SU-DHL-6 (cell line): ENCODE measurements at regions not wholly inside any gene's neighbourhood (a gene's known extent, or its start where the extent isn't known, plus 50 kb on each side); places are given as distances from the start of the nearest gene placed in this dataset.
"Not testable (repeated sequence)": the region's sequence is repeated elsewhere in the genome, so short reads cannot be mapped to it uniquely, and the experiment has no call there.

Source experiments
- H2AFZ ChIP-seq: fragments of 200-600 bp; sonication (generic); 2 replicates; pipeline ENCODE4 v1.6.1; 2014; ENCODE audit warnings: low read depth, mild to moderate bottlenecking, moderate library complexity, mixed read lengths, antibody characterized with exemption, low read length; ENCODE audit not compliant: severe bottlenecking
- H3F3A ChIP-seq: fragments of 200-600 bp; shearing (Covaris generic); 2 replicates; pipeline ENCODE4 v1.6.0; 2016; ENCODE audit warnings: antibody characterized with exemption, mild to moderate bottlenecking; ENCODE audit not compliant: insufficient read depth
- H3K27ac ChIP-seq: fragments of 200-600 bp; sonication (generic); 2 replicates; pipeline ENCODE4 v1.5.1; 2016; ENCODE audit warnings: low read depth, mild to moderate bottlenecking, low read length, moderate library complexity, mixed read lengths
- H3K27me3 ChIP-seq: fragments of 200-600 bp; sonication (generic), shearing (Covaris generic); 2 replicates; pipeline ENCODE4 v1.6.0; 2014; ENCODE audit warnings: mild to moderate bottlenecking, low read length
- H3K36me3 ChIP-seq: fragments of 200-600 bp; sonication (generic); 2 replicates; pipeline ENCODE4 v1.6.1; 2014; ENCODE audit warnings: mild to moderate bottlenecking, low read length, mixed read lengths
- H3K4me2 ChIP-seq: fragments of 300-600, 200-600 bp; shearing (Covaris generic), sonication (generic); 2 replicates; pipeline ENCODE4 v1.6.0; 2014; ENCODE audit warnings: low read length, low read depth, mild to moderate bottlenecking; ENCODE audit not compliant: poor library complexity, severe bottlenecking
- H3K4me3 ChIP-seq: fragments of 200-600 bp; sonication (generic); 2 replicates; pipeline ENCODE4 v1.5.1; 2014; ENCODE audit warnings: antibody characterized with exemption, low read length, mild to moderate bottlenecking, mixed read lengths; ENCODE audit not compliant: insufficient read depth, poor library complexity, severe bottlenecking
- H3K79me2 ChIP-seq: fragments of 200-600 bp; sonication (generic); 2 replicates; pipeline ENCODE4 v1.6.1; 2014; ENCODE audit warnings: mild to moderate bottlenecking, low read length, moderate library complexity; ENCODE audit not compliant: insufficient read depth
- H3K9ac ChIP-seq: fragments of 200-600 bp; sonication (generic); 2 replicates; pipeline ENCODE4 v1.7.0; 2014; ENCODE audit warnings: mild to moderate bottlenecking, low read length
- H3K9me2 ChIP-seq: fragments of 200-600 bp; sonication (generic); replicated peaks from 2 replicates; pipeline ENCODE4 v1.6.1; 2014; ENCODE audit warnings: low read length; ENCODE audit not compliant: insufficient read depth
- H3K9me3 ChIP-seq: fragments of 200-600 bp; sonication (generic); 2 replicates; pipeline ENCODE4 v1.6.1; 2014; ENCODE audit warnings: low read length, mixed read lengths; ENCODE audit not compliant: insufficient read depth
- H4K20me1 ChIP-seq: fragments of 200-600 bp; sonication (generic); 2 replicates; pipeline ENCODE4 v1.6.1; 2014; ENCODE audit warnings: low read depth, mild to moderate bottlenecking, antibody characterized with exemption, low read length, moderate library complexity, mixed read lengths
- CTCF ChIP-seq: fragments of 200-600 bp; sonication (generic); IDR thresholded peaks from one replicate; pipeline ENCODE4 v1.5.1; 2017; ENCODE audit warnings: antibody characterized with exemption, mild to moderate bottlenecking, low read length, moderate library complexity; ENCODE audit not compliant: insufficient read depth, poor library complexity, severe bottlenecking
- EZH2phosphoT487 ChIP-seq: fragments of 200-600 bp; sonication (generic), shearing (Covaris generic); conservative IDR thresholded peaks from 2 replicates; pipeline ENCODE4 v1.6.1; 2018; ENCODE audit warnings: mild to moderate bottlenecking, antibody characterized with exemption, low read length, moderate library complexity, mixed read lengths

DNA sequence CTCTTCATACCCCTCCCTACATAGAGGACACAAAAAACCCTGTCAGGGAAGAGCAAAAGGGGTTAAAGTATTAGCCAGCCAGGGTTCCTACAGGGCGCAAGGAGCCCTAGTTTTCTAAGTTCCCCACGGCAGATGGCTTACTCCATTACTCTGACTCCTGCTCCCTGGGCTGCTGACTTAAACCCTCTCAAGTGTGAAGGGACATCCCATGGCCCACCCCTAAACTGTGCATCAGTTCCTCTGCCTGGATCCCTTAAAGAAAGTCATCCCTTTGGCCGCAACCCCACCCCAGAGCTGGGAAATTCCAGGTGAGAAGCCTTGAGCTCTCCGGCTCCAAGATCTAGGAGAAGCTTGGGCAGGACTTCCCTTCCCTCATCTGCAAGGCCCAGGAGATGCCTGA lies 236.0 kb downstream of the TOMM20 start:
- no peaks in the 10 kb centered on the region for H3K27me3 ChIP-seq
- no peaks in the 10 kb centered on the region for H3F3A ChIP-seq
- no peaks in the 10 kb centered on the region for H3K79me2 ChIP-seq
- no peak overlapping the region for H3K27ac ChIP-seq
- no peak for TF ChIP-seq EZH2phosphoT487
- TF ChIP-seq CTCF = no peak
- H4K20me1 ChIP-seq = no peaks in the 10 kb centered on the region
- H3K36me3 ChIP-seq = no peaks in the 10 kb centered on the region
- H3K4me3 ChIP-seq = no peak overlapping the region
- no peak overlapping the region for H3K4me2 ChIP-seq
- no peak overlapping the region for H3K9ac ChIP-seq
- H3K9me3 ChIP-seq = no peaks in the 10 kb centered on the region
- H3K9me2 ChIP-seq = no peaks in the 10 kb centered on the region
- H2AFZ ChIP-seq = no peak overlapping the region

GRCh38 chr1:234891427-234891826 lies 237.2 kb downstream of the TOMM20 start:
- Histone ChIP-seq H3F3A (no peaks in the 10 kb centered on the region), H3K9me2 (no peaks in the 10 kb centered on the region), H3K9me3 (no peaks in the 10 kb centered on the region), H3K9ac (no peak overlapping the region), H3K4me3 (no peak overlapping the region), H3K36me3 (no peaks in the 10 kb centered on the region), H3K27me3 (no peaks in the 10 kb centered on the region), H4K20me1 (no peaks in the 10 kb centered on the region), H3K27ac (no peak overlapping the region), H3K4me2 (no peak overlapping the region), H2AFZ (no peak overlapping the region), H3K79me2 (no peaks in the 10 kb centered on the region)
- no peak for TF ChIP-seq CTCF
- TF ChIP-seq EZH2phosphoT487 = no peak

DNA sequence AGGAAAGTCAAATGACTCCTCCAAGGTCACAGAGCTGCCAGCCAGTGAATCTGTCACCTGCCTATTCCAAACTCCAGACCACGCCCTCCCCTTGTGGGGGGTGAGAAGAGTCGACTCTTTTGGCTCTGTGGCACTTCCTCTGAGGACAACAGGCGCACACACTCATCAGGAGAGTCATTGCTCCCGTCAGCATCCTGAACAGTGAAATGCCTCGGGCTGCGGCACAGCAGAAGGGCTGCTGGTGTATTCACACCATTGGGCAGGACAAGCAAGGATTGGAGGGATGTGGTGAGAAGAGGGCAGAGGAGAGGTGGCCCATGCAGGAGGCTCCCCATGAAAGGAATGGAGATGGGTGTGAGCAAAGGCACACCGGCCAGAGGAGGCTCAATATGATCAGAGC lies 239.0 kb downstream of the TOMM20 start:
- Histone ChIP-seq H3K9me2 (no peaks in the 10 kb centered on the region), H3K27ac (no peak overlapping the region), H3K4me2 (no peak overlapping the region), H3K9ac (no peak overlapping the region), H3K4me3 (no peak overlapping the region), H3K27me3 (no peaks in the 10 kb centered on the region), H3K9me3 (no peaks in the 10 kb centered on the region), H3K36me3 (no peaks in the 10 kb centered on the region), H3K79me2 (no peaks in the 10 kb centered on the region), H2AFZ (no peak overlapping the region), H3F3A (no peaks in the 10 kb centered on the region), H4K20me1 (no peaks in the 10 kb centered on the region)
- TF ChIP-seq EZH2phosphoT487 (no peak), CTCF (no peak)

DNA sequence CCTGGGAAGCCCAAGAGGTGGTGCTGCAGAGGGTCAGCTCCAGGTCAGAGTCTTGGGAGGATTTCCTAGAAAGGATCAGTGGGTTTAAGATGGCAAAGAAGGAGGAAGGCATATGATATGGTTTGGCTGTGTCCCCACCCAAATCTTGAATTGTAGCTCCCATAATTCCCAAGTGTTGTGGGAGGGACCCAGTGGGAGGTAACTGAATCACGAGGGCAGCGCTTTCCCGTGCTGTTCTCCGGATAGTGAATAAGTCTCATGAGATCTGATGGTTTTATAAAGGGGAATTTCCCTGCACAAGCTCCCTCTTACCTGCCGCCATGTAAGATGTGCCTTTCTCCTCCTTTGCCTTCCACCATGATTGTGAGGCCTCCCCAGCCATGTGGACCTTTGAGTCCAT lies 240.4 kb downstream of the TOMM20 start:
- H3K36me3 ChIP-seq, H3K4me2 ChIP-seq, H3K79me2 ChIP-seq, H3K4me3 ChIP-seq, H2AFZ ChIP-seq, H3K9ac ChIP-seq, H3F3A ChIP-seq, H3K27me3 ChIP-seq, H3K9me3 ChIP-seq, H3K27ac ChIP-seq, H4K20me1 ChIP-seq, H3K9me2 ChIP-seq: not testable (repeated sequence)
